SK-N-MC (cell line): ENCODE measurements at regions not wholly inside any gene's neighbourhood (a gene's known extent, or its start where the extent isn't known, plus 50 kb on each side); places are given as distances from the start of the nearest gene placed in this dataset.

Experiments
- DNase-seq: peaks from one replicate; pipeline ENCODE4 v3.0.0-alpha.2; 2011; ENCODE audit warnings: low read depth, low spot score
- H3K27ac ChIP-seq: fragments of 200-600 bp; sonication (generic); 2 replicates; pipeline ENCODE4 v1.5.1; 2016; ENCODE audit warnings: mixed run types
- H3K36me3 ChIP-seq: fragments of 200-600 bp; sonication (generic); 2 replicates; pipeline ENCODE4 v1.6.1; 2017; ENCODE audit warnings: antibody characterized with exemption, low read length, mixed read lengths; ENCODE audit not compliant: insufficient read depth
- H3K4me3 ChIP-seq: fragments of 200-600 bp; sonication (generic); 2 replicates; pipeline ENCODE4 v1.5.1; 2016
- H3K9ac ChIP-seq: fragments of 200-600 bp; sonication (generic); 2 replicates; pipeline ENCODE4 v1.8.0; 2017; ENCODE audit warnings: mixed run types, mixed read lengths; ENCODE audit not compliant: insufficient read length
- H3K9me3 ChIP-seq: fragments of 200-600 bp; sonication (generic); 2 replicates; pipeline ENCODE4 v1.6.1; 2017; ENCODE audit warnings: low read depth, mild to moderate bottlenecking, antibody characterized with exemption, low read length, moderate library complexity, mixed read lengths
- EZH2 ChIP-seq: fragments of 200-600 bp; sonication (generic); IDR thresholded peaks from one replicate; pipeline ENCODE4 v1.6.1; 2017; ENCODE audit warnings: antibody characterized with exemption
- FOXP2 ChIP-seq: optimal IDR thresholded peaks from 2 replicates; pipeline ENCODE3; 2011; ENCODE audit warnings: mild to moderate bottlenecking, moderate library complexity; ENCODE audit not compliant: insufficient read depth; ENCODE audit errors: extremely low read length, control extremely low read depth
- POLR2AphosphoS5 ChIP-seq: IDR thresholded peaks from 2 replicates; pipeline ENCODE4 v1.6.1; 2012; ENCODE audit warnings: mild to moderate bottlenecking, low read depth, low read length, borderline replicate concordance

DNA sequence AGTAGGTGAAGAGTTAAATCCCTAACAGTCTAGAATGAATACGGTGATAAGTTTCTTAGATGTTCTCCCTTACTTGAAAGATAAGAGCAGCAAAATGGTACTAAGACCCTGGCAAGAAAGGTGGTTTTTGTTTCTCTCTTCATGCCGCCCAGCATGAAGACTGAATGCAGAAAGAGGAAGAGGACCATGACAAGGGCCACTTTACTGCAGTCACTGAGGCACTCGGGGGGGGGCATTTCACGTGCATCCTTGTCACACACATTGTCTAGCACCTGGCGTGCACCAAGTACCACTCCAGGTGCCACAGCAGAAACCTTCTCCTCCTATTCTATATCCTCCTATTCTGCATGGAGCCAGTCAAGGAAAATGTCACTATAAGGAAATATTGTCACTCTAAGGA, 222.0 kb downstream of the TOMM20 start:
- Histone ChIP-seq H3K9me3 (no peaks in the 10 kb centered on the region), H3K36me3 (no peaks in the 10 kb centered on the region), H3K9ac (no peak overlapping the region), H3K27ac (no peak overlapping the region), H3K4me3 (no peak overlapping the region)
- no peak for TF ChIP-seq EZH2
- no peak for TF ChIP-seq POLR2AphosphoS5
- TF ChIP-seq FOXP2: no peak
- DNase-seq: no peak

DNA sequence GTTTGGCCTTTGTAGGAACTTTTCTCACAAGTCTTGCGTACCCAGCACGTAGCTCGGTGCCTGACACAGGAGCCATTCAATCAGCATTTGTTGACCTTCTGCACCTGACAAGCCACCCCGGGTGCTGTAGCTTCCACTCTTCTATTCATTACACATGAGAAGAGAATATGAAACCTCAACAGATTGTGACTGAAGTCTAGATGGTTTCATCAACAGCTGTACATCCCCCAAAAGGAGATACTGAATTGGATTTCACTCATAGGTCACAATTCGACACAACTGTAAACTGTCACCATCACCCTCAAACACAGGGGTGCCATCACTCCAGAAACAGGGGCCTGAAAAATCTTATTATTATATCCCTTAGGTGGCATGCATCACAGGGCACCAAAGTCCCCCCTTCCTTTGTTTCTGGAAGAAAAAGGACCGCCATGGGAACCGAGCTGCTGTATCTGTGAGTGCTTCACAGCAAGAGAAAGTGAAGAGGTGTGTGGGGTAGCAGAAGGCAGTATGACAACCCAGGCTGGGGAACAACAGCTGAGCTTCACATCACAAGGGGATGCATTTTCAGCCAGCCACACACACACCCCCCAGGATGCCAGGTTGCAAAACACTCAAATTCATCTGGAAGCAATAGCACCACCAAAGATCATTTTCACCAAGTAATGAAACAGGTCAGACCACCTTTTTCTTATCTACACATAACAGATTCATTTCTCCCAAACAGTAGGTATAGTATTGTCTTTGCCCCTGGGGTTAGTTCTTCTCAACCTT, 225.7 kb downstream of the TOMM20 start:
- TF ChIP-seq POLR2AphosphoS5: no peak
- no peak for TF ChIP-seq FOXP2
- no peak for TF ChIP-seq EZH2
- Histone ChIP-seq H3K9ac (no peak overlapping the region), H3K4me3 (no peak overlapping the region), H3K36me3 (no peaks in the 10 kb centered on the region), H3K27ac (no peak overlapping the region), H3K9me3 (no peaks in the 10 kb centered on the region)
- no peak for DNase-seq

DNA sequence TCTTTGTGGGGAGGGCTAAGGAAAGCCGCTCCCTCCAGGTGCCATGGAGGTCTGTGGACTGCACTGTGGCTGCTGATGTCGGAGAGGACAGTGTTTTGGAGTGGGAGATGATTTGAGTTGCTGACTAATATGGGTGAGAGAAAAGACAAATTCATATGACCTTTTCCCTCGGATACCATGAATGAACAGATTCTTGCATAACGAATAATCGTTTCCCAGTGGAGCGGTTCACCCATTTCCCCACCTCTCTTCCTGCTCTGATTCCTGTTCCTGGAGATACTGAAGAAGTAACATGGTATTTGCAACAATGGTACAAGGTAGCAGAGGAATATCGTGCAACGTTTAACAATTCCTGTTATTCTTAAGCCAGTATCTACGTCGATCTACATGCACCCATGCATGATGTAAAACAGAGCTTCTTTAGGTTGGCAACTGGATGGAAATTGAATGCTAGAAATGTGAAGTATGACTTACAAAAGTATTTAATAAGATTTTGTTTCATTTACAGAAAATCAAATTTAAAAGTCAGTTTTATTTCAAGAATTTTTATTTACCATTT, 227.1 kb downstream of the TOMM20 start:
- DNase-seq: no peak
- TF ChIP-seq EZH2: no peak
- no peak for TF ChIP-seq POLR2AphosphoS5
- no peak for TF ChIP-seq FOXP2
- Histone ChIP-seq H3K9ac (no peak overlapping the region), H3K9me3 (no peaks in the 10 kb centered on the region), H3K36me3 (no peaks in the 10 kb centered on the region), H3K4me3 (no peak overlapping the region), H3K27ac (no peak overlapping the region)

DNA sequence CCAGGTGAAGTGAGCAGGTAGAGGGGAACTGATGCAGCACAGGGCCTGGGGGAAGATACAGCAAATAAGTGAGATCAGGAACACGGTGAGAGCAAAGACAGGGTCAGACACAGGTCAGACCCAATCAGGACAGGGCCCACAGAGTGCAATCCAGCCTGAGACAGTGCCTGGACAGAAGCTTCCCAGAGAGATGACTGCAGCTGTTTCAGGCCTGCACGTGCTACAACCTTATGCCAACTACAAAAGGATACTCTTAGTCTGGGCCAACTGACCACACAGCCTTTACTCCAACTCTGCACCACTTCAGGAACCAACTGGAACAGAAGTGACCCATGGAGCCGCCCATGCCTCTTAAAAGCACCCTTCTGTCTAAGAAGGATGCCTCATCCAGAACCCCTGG, 228.0 kb downstream of the TOMM20 start:
- TF ChIP-seq EZH2 (no peak), POLR2AphosphoS5 (no peak), FOXP2 (no peak)
- H3K36me3 ChIP-seq: no peaks in the 10 kb centered on the region
- no peak for DNase-seq
- H3K9ac ChIP-seq: no peak overlapping the region
- no peak overlapping the region for H3K27ac ChIP-seq
- H3K4me3 ChIP-seq: no peak overlapping the region
- no peaks in the 10 kb centered on the region for H3K9me3 ChIP-seq

DNA sequence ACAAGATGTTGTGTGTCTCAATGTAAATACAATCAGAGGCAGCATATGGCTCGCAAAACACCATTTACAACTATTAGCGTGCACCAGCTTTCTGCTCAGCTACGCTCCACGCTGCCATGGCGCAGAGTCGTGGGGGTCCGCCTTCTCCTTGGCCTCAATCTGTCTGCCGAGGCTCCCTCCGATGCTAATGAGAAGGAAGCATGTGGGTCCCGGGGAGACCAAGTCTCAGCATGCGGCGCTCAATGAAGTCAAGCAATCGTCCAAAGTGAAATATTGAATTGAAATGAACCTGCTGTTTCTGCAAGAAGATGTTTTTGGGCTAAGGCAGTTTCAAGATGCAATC, 228.9 kb downstream of the TOMM20 start:
- no peak overlapping the region for H3K9ac ChIP-seq
- no peak for DNase-seq

DNA sequence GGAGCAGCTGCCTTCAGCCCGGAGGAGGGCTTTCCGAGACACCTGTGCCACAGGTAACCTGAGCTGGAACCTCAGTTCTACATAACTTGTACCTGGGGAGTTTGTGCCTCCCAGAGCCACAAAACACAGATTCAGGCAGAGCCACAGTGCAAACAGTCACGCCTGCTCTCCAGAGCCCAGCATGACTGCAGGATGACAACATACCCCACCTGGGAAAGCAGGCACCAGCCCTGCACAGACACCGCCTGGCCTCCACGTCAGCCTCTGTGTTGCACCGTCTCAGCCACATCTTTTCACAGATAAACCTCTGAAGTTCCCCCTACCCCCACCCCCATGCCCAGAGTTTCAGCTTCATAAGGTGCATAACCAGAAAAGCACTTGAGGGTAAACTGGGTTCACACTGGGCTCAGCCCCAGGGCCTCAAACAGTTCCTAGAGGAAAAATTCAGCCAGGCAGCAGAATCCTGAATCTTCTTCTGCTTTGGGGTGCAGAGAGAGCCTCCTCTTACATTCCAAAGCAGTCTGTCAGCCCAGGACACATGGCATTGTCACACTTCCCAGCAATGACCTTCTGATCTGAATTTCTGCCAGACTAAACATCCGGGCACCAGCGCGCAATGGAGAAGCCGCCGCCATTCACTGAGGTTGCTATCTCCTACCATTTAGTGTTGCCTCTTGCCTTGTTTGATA, 229.5 kb downstream of the TOMM20 start:
- no peak overlapping the region for H3K4me3 ChIP-seq
- no peak overlapping the region for H3K27ac ChIP-seq
- TF ChIP-seq POLR2AphosphoS5: no peak
- TF ChIP-seq EZH2: no peak
- no peak for TF ChIP-seq FOXP2
- H3K36me3 ChIP-seq: no peaks in the 10 kb centered on the region
- H3K9me3 ChIP-seq: no peaks in the 10 kb centered on the region
- no peak overlapping the region for H3K9ac ChIP-seq
- DNase-seq: no peak

More for the DNA sequence above, 228.9 kb downstream of the TOMM20 start:
- Histone ChIP-seq H3K27ac (no peak overlapping the region), H3K9me3 (no peaks in the 10 kb centered on the region), H3K36me3 (no peaks in the 10 kb centered on the region), H3K4me3 (no peak overlapping the region)
- TF ChIP-seq FOXP2: no peak
- no peak for TF ChIP-seq POLR2AphosphoS5

DNA sequence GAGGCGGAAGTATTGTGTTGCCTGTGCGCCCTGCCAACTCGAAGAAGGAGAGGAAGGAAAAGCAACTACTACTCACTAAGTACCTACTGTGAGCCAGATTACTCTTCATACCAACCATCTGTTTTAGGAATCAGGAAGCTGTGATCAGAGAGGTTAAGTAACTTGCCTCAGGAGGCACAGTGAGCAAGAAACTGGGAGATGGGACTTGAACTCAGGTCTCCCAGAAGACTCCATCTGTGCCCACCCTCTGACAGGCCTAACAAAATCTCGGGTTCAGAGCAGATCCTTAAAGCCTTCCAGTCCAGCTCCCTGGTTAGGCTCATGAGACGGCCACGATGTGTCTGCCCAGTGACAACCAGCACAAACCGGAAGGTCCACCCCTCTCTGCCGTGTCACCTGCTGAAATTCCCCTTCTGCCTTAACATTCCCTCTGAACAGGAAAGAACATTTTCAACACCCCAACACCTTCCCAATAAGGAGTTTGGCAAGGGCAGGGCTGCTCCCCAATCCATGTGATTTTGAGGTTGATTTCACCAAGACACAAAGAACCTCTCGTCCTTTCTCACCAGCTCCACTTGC, 230.1 kb downstream of the TOMM20 start:
- Histone ChIP-seq H3K36me3 (no peaks in the 10 kb centered on the region), H3K4me3 (no peak overlapping the region), H3K27ac (no peak overlapping the region), H3K9me3 (no peaks in the 10 kb centered on the region), H3K9ac (no peak overlapping the region)
- no peak for TF ChIP-seq POLR2AphosphoS5
- no peak for TF ChIP-seq EZH2
- TF ChIP-seq FOXP2: no peak
- no peak for DNase-seq

DNA sequence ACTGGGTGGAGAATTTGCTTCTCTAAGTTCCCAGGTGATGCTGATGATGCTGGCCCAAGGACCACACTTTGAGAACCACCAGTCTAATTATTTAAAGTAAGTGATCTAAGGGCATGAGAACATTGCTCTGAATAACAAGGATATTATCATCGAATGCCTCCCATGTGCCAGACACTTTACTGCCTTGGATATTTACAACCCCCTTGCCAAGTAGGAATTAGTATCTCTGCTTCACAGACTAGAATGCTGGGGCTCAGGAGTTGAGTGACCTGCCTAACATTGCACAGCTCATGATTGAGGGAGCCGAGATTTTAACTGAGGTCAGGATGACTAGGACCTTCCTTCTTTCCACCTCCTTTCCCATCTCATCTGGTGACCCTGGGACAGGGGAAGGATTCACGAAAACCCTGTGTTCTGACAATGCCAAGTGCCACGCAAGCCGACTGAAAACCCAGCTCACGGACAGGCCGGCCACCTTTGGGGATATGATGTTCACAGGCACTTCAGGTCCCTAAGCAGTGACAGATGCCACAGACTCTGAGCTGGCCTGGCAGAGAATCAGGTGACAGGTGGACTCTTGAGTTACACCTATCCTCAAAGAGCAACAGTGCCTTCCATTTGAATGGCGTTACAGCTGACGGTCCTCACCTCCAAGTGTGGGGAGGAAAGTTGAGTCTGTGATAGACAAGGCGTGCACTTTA, 230.7 kb downstream of the TOMM20 start:
- Histone ChIP-seq H3K9ac (no peak overlapping the region), H3K9me3 (no peaks in the 10 kb centered on the region), H3K27ac (no peak overlapping the region), H3K4me3 (no peak overlapping the region), H3K36me3 (no peaks in the 10 kb centered on the region)
- TF ChIP-seq FOXP2 (no peak), POLR2AphosphoS5 (no peak), EZH2 (no peak)
- no peak for DNase-seq
